OCI-LY7 (cell line): ENCODE measurements at regions not wholly inside any gene's neighbourhood (a gene's known extent, or its start where the extent isn't known, plus 50 kb on each side); places are given as distances from the start of the nearest gene placed in this dataset.

Experiments used
- EZH2phosphoT487 ChIP-seq: fragments of 200-600 bp; sonication (generic); IDR thresholded peaks from 2 replicates; pipeline ENCODE4 v1.6.1; 2018; ENCODE audit warnings: low read depth, borderline replicate concordance, mild to moderate bottlenecking, mixed run types, antibody characterized with exemption, low read length, moderate library complexity, mixed read lengths
- TF ChIP-seq, protein P1 (sequence below): fragments of 200-600 bp; sonication (generic); conservative IDR thresholded peaks from 2 replicates; pipeline ENCODE4 v1.5.1; 2014; ENCODE audit warnings: mild to moderate bottlenecking, antibody characterized with exemption, low read length, moderate library complexity, mixed read lengths

DNA sequence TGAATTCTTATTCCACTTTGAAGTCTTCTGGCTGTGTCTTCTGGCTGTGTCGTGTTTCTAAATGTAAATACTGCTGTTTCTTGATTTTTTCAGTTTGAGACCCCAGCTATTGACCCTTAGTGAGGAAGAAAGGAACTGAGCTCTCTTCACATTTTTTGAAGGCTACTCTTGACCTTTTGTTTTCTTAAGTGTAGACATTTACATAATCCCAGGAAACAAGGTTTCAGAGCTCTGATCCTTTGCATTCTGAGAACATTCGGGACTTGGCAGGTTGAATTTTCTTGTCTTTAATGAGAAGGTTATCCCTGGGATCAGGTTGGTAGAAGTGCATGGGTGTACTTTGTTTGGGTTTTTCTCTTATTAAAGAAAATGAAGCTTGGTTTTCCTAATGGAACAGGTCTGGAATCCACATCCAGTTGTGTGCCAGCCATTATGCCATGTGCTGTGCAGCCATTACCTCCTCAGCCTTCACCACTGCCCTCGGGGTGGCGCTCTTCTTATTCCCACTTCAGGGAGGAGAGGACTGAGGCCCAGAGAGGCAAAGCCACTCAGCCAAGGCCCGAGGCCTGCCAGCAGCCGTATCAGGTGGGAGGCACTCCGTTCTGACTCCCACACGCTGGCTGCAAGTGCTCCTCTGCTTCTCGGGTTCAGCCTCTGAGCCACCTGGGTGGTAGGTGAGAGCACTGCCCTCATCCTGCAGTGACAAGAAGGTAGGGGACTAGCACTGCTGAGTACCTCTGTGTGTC is 120.9 kb downstream of the BEGAIN start:
- TF ChIP-seq, protein P1, sequence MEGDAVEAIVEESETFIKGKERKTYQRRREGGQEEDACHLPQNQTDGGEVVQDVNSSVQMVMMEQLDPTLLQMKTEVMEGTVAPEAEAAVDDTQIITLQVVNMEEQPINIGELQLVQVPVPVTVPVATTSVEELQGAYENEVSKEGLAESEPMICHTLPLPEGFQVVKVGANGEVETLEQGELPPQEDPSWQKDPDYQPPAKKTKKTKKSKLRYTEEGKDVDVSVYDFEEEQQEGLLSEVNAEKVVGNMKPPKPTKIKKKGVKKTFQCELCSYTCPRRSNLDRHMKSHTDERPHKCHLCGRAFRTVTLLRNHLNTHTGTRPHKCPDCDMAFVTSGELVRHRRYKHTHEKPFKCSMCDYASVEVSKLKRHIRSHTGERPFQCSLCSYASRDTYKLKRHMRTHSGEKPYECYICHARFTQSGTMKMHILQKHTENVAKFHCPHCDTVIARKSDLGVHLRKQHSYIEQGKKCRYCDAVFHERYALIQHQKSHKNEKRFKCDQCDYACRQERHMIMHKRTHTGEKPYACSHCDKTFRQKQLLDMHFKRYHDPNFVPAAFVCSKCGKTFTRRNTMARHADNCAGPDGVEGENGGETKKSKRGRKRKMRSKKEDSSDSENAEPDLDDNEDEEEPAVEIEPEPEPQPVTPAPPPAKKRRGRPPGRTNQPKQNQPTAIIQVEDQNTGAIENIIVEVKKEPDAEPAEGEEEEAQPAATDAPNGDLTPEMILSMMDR = no peak
- no peak for TF ChIP-seq EZH2phosphoT487
